AG09309 (cell line): ENCODE measurements at regions not wholly inside any gene's neighbourhood (a gene's known extent, or its start where the extent isn't known, plus 50 kb on each side); places are given as distances from the start of the nearest gene placed in this dataset.

Source experiments
- DNase-seq: peaks from one replicate; pipeline ENCODE4 v3.0.0-alpha.2; 2010; ENCODE audit warnings: low read depth
- H3K4me3 ChIP-seq: 2 replicates; pipeline ENCODE4 v1.5.1; 2011; ENCODE audit warnings: mild to moderate bottlenecking, low read depth, low read length, moderate library complexity; ENCODE audit not compliant: control insufficient read depth
- TF ChIP-seq, protein P1 (sequence below): IDR thresholded peaks from 2 replicates; pipeline ENCODE4 v1.5.1; 2011; ENCODE audit warnings: mild to moderate bottlenecking, low read depth, low read length, inconsistent platforms; ENCODE audit not compliant: insufficient read depth, control insufficient read depth; ENCODE audit errors: missing control alignments

GRCh38 chr2:6789559-6790138, 76.1 kb downstream of the CMPK2 start:
- TF ChIP-seq, protein P1, sequence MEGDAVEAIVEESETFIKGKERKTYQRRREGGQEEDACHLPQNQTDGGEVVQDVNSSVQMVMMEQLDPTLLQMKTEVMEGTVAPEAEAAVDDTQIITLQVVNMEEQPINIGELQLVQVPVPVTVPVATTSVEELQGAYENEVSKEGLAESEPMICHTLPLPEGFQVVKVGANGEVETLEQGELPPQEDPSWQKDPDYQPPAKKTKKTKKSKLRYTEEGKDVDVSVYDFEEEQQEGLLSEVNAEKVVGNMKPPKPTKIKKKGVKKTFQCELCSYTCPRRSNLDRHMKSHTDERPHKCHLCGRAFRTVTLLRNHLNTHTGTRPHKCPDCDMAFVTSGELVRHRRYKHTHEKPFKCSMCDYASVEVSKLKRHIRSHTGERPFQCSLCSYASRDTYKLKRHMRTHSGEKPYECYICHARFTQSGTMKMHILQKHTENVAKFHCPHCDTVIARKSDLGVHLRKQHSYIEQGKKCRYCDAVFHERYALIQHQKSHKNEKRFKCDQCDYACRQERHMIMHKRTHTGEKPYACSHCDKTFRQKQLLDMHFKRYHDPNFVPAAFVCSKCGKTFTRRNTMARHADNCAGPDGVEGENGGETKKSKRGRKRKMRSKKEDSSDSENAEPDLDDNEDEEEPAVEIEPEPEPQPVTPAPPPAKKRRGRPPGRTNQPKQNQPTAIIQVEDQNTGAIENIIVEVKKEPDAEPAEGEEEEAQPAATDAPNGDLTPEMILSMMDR, result no peak
- no peak for DNase-seq
- no peak overlapping the region for H3K4me3 ChIP-seq

GRCh38 chr2:6791682-6792081, 74.0 kb downstream of the CMPK2 start:
- DNase-seq, result no peak
- TF ChIP-seq, protein P1, result no peak
- H3K4me3 ChIP-seq, result no peak overlapping the region

GRCh38 chr2:6792883-6793282, 72.8 kb downstream of the CMPK2 start:
- DNase-seq, result no peak
- TF ChIP-seq, protein P1, result no peak

DNA sequence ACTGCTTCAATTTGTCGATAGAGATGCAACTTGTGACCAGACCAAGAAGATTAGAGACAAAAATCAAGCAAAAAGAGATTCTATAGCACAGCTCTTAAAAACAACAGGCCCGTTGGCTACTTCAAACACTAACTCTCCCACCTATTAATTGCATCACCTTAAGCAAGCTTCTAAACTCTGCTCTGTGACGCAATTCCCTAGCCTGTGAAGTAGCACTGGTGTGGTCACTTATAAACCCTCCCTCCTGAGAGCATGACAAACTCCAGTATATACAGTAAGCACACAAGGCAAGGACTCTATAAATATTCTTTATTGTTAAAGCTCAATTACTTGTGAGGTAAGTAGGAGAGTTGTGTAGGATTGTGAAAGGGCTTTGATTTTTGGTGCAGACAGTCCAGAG, 72.3 kb downstream of the CMPK2 start:
- TF ChIP-seq, protein P1, result no peak
- H3K4me3 ChIP-seq, result no peak overlapping the region
- no peak for DNase-seq

More at GRCh38 chr2:6792883-6793282, 72.8 kb downstream of the CMPK2 start:
- H3K4me3 ChIP-seq, result no peak overlapping the region

DNA sequence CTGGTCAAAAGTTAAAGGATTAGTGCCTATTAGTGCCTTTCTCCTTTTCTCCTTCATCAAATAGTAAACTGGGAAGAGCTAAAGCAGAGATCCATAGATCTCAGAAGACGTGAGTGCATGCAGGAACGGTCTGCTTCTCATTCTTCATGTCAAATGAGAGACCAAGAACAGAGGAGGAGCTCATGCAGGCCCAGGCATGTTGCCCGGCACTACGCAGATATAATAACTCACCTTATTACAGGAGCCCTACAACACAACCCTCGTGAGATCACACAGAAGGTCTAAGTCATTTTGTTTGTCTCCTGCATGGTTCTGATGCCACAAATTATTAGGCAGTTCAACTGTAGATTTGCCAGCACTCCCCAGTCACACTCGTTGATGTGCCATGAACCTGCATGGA, 71.8 kb downstream of the CMPK2 start:
- TF ChIP-seq, protein P1, result no peak
- DNase-seq, result no peak

GRCh38 chr2:6794448-6794847, 71.3 kb downstream of the CMPK2 start:
- DNase-seq, result no peak
- TF ChIP-seq, protein P1, result no peak

More for the DNA sequence above, 71.8 kb downstream of the CMPK2 start:
- no peak overlapping the region for H3K4me3 ChIP-seq

More at GRCh38 chr2:6794448-6794847, 71.3 kb downstream of the CMPK2 start:
- H3K4me3 ChIP-seq, result no peak overlapping the region
